ENCODE measurements at regions not wholly inside any gene's neighbourhood (a gene's known extent, or its start where the extent isn't known, plus 50 kb on each side); places are given as distances from the start of the nearest gene placed in this dataset.
"Not testable (repeated sequence)": the region's sequence is repeated elsewhere in the genome, so short reads cannot be mapped to it uniquely, and the experiment has no call there.

- ChIA-PET POLR2A (ENCODE audit: low non-redundant PET) (no interaction called here), CTCF (no interaction called here)
- TF ChIP-seq EZH2 (IDR thresholded peaks at IDR 0.05; ENCODE audit: borderline replicate concordance, low read depth, low read length, poor library complexity, severe bottlenecking) = no peak
- no peak for TF ChIP-seq CTCF (conservative IDR thresholded peaks at IDR 0.05; ENCODE audit: low read depth, low read length)
- H3K27me3 ChIP-seq (replicated peaks; ENCODE audit: insufficient read depth, low read depth, low read length, poor library complexity) = no peaks in the 10 kb centered on the region
- H3K36me3 ChIP-seq (ENCODE audit: insufficient read depth, low read length, poor library complexity, severe bottlenecking) = no peaks in the 10 kb centered on the region
- DNase-seq (ENCODE audit: low spot score) = peak; percentile 6
- intact Hi-C loops (cut with micrococcal nuclease; ENCODE audit: unreplicated experiment) = no loop called here
- H3K9me3 ChIP-seq (ENCODE audit: low read depth, low read length, poor library complexity, severe bottlenecking) = no peaks in the 10 kb centered on the region
- BruUV-seq (replicated peaks) = no TSS peak
- no peak overlapping the region for H3K27ac ChIP-seq (ENCODE audit: low read depth, low read length, poor library complexity, severe bottlenecking)
- H3K4me3 ChIP-seq (ENCODE audit: low read depth, low read length, poor library complexity, severe bottlenecking) = no peak overlapping the region
- no peaks in the 10 kb centered on the region for H3K4me1 ChIP-seq (ENCODE audit: insufficient read depth, low read length, poor library complexity, severe bottlenecking)
Observed at GRCh38 chr2:53508667-53509066, 258.9 kb upstream of the CHAC2 start.

GRCh38 chr2:53507070-53507469 lies 260.5 kb upstream of the CHAC2 start:
- H3K36me3 ChIP-seq (ENCODE audit: insufficient read depth, low read length, poor library complexity, severe bottlenecking); DNase-seq (ENCODE audit: low spot score); BruUV-seq (replicated peaks); H3K9me3 ChIP-seq (ENCODE audit: low read depth, low read length, poor library complexity, severe bottlenecking); POLR2A ChIA-PET (ENCODE audit: low non-redundant PET); CTCF ChIA-PET; intact Hi-C loops (cut with micrococcal nuclease; ENCODE audit: unreplicated experiment); H3K4me1 ChIP-seq (ENCODE audit: insufficient read depth, low read length, poor library complexity, severe bottlenecking); H3K4me3 ChIP-seq (ENCODE audit: low read depth, low read length, poor library complexity, severe bottlenecking); H3K27me3 ChIP-seq (replicated peaks; ENCODE audit: insufficient read depth, low read depth, low read length, poor library complexity); H3K27ac ChIP-seq (ENCODE audit: low read depth, low read length, poor library complexity, severe bottlenecking): not testable (repeated sequence)

GRCh38 chr2:53505826-53506225 lies 261.8 kb upstream of the CHAC2 start:
- CTCF ChIA-PET = no interaction called here
- DNase-seq (ENCODE audit: low spot score) = no peak
- POLR2A ChIA-PET (ENCODE audit: low non-redundant PET) = no interaction called here
- H3K4me3 ChIP-seq (ENCODE audit: low read depth, low read length, poor library complexity, severe bottlenecking) = no peak overlapping the region
- H3K4me1 ChIP-seq (ENCODE audit: insufficient read depth, low read length, poor library complexity, severe bottlenecking) = no peaks in the 10 kb centered on the region
- BruUV-seq (replicated peaks) = no TSS peak
- no peak for TF ChIP-seq EZH2 (IDR thresholded peaks at IDR 0.05; ENCODE audit: borderline replicate concordance, low read depth, low read length, poor library complexity, severe bottlenecking)
- TF ChIP-seq CTCF (conservative IDR thresholded peaks at IDR 0.05; ENCODE audit: low read depth, low read length) = no peak
- H3K27ac ChIP-seq (ENCODE audit: low read depth, low read length, poor library complexity, severe bottlenecking) = no peak overlapping the region
- no peaks in the 10 kb centered on the region for H3K36me3 ChIP-seq (ENCODE audit: insufficient read depth, low read length, poor library complexity, severe bottlenecking)
- H3K9me3 ChIP-seq (ENCODE audit: low read depth, low read length, poor library complexity, severe bottlenecking) = no peaks in the 10 kb centered on the region
- H3K27me3 ChIP-seq (replicated peaks; ENCODE audit: insufficient read depth, low read depth, low read length, poor library complexity) = no peaks in the 10 kb centered on the region
- intact Hi-C loops (cut with micrococcal nuclease; ENCODE audit: unreplicated experiment) = no loop called here

- Histone ChIP-seq H3K4me1 (ENCODE audit: insufficient read depth, low read length, poor library complexity, severe bottlenecking) (no peaks in the 10 kb centered on the region), H3K27me3 (replicated peaks; ENCODE audit: insufficient read depth, low read depth, low read length, poor library complexity) (no peaks in the 10 kb centered on the region), H3K36me3 (ENCODE audit: insufficient read depth, low read length, poor library complexity, severe bottlenecking) (no peaks in the 10 kb centered on the region), H3K9me3 (ENCODE audit: low read depth, low read length, poor library complexity, severe bottlenecking) (no peaks in the 10 kb centered on the region), H3K4me3 (ENCODE audit: low read depth, low read length, poor library complexity, severe bottlenecking) (no peak overlapping the region), H3K27ac (ENCODE audit: low read depth, low read length, poor library complexity, severe bottlenecking) (no peak overlapping the region)
- intact Hi-C loops (cut with micrococcal nuclease; ENCODE audit: unreplicated experiment) = no loop called here
- no peak for TF ChIP-seq EZH2 (IDR thresholded peaks at IDR 0.05; ENCODE audit: borderline replicate concordance, low read depth, low read length, poor library complexity, severe bottlenecking)
- no peak for TF ChIP-seq CTCF (conservative IDR thresholded peaks at IDR 0.05; ENCODE audit: low read depth, low read length)
- DNase-seq (ENCODE audit: low spot score) = no peak
- BruUV-seq (replicated peaks) = no TSS peak
- CTCF ChIA-PET = no interaction called here
- POLR2A ChIA-PET (ENCODE audit: low non-redundant PET) = no interaction called here
Observed at GRCh38 chr2:53504507-53504906, 263.1 kb upstream of the CHAC2 start.
